Testis (tissue), 2 donors: ENCODE measurements at regions not wholly inside any gene's neighbourhood (a gene's known extent, or its start where the extent isn't known, plus 50 kb on each side); places are given as distances from the start of the nearest gene placed in this dataset.

ENCODE experiments used
- CTCF ChIP-seq, 3 experiments: fragments of 450-650 bp in 2 of 3; fragments of 200-600 bp in 1 of 3; sonication (generic) in 1 of 3; IDR thresholded peaks; one replicate each; pipeline ENCODE4 v1.5.1; 2016 to 2019; ENCODE audit warnings: antibody characterized with exemption in 3 of 3, mild to moderate bottlenecking in 2 of 3, moderate library complexity in 1 of 3
- POLR2A ChIP-seq: fragments of 450-650 bp; IDR thresholded peaks from one replicate; pipeline ENCODE4 v1.6.1; 2017; ENCODE audit warnings: antibody characterized with exemption, mild to moderate bottlenecking, moderate library complexity

- no peak for TF ChIP-seq CTCF (IDR thresholded peaks at IDR 0.05)
- TF ChIP-seq POLR2A, result no peak
Observed at GRCh38 chr18:47737956-47738355, 192.5 kb downstream of the SMAD2 start.
